ENCODE measurements at regions not wholly inside any gene's neighbourhood (a gene's known extent, or its start where the extent isn't known, plus 50 kb on each side); places are given as distances from the start of the nearest gene placed in this dataset.

- H3K9me3 ChIP-seq (ENCODE audit: control insufficient read depth in 4 of 4, low read length in 3 of 4) = peaks cover 0 to 5% (median 2%) of the 10 kb centered on the region in 4 donors
- H3K9ac ChIP-seq (ENCODE audit: low read depth in 1 of 2, low read length in 2 of 2) = no peak overlapping the region
- no peak overlapping the region for H3K4me3 ChIP-seq (ENCODE audit: low read depth in 1 of 3, low read length in 3 of 3)
- H3K27ac ChIP-seq (ENCODE audit: low read depth in 1 of 2, low read length in 2 of 2) = no peak overlapping the region
- DNase-seq (ENCODE audit: low spot score) = no peak
- H3K36me3 ChIP-seq (ENCODE audit: control insufficient read depth in 4 of 4, insufficient read depth in 3 of 4, low read depth in 1 of 4, low read length in 3 of 4) = no peaks in the 10 kb centered on the region
- TF ChIP-seq ZBTB33 (IDR thresholded peaks at IDR 0.05) (no peak), TAF1 (conservative IDR thresholded peaks at IDR 0.05) (no peak), GABPA (IDR thresholded peaks at IDR 0.05 in 1 of 2, conservative IDR thresholded peaks at IDR 0.05 in 1 of 2) (no peak), HNF4A (conservative IDR thresholded peaks at IDR 0.05) (no peak), FOXA1 (IDR thresholded peaks at IDR 0.05) (no peak), HNF4G (IDR thresholded peaks at IDR 0.05) (no peak), YY1 (IDR thresholded peaks at IDR 0.05) (no peak), REST (IDR thresholded peaks at IDR 0.05) (no peak), SP1 (IDR thresholded peaks at IDR 0.05) (no peak), EGR1 (IDR thresholded peaks at IDR 0.05; ENCODE audit: low read depth in 2 of 2) (no peak), CTCF (IDR thresholded peaks at IDR 0.05; ENCODE audit: low read depth, low read length, missing input control) (no peak)
- WGBS = 82% methylated on average over 6 of the region's 6 CpGs
- H3K4me1 ChIP-seq (ENCODE audit: control insufficient read depth in 4 of 4, insufficient read depth in 4 of 4, low read length in 3 of 4) = no peaks in the 10 kb centered on the region
- H3K27me3 ChIP-seq (ENCODE audit: control insufficient read depth in 4 of 4, insufficient read depth in 4 of 4, low read length in 3 of 4) = no peaks in the 10 kb centered on the region
Observed at GRCh38 chr11:119843877-119844276, 114.9 kb upstream of the NECTIN1 start.

GRCh38 chr11:119842731-119843130 lies 113.7 kb upstream of the NECTIN1 start:
- Histone ChIP-seq H3K27ac (ENCODE audit: low read depth in 1 of 2, low read length in 2 of 2) (no peak overlapping the region), H3K4me3 (ENCODE audit: low read depth in 1 of 3, low read length in 3 of 3) (no peak overlapping the region), H3K27me3 (ENCODE audit: control insufficient read depth in 4 of 4, insufficient read depth in 4 of 4, low read length in 3 of 4) (no peaks in the 10 kb centered on the region), H3K9ac (ENCODE audit: low read depth in 1 of 2, low read length in 2 of 2) (no peak overlapping the region), H3K9me3 (ENCODE audit: control insufficient read depth in 4 of 4, low read length in 3 of 4) (peaks cover 0 to 5% (median 2%) of the 10 kb centered on the region in 4 donors), H3K36me3 (ENCODE audit: control insufficient read depth in 4 of 4, insufficient read depth in 3 of 4, low read depth in 1 of 4, low read length in 3 of 4) (no peaks in the 10 kb centered on the region), H3K4me1 (ENCODE audit: control insufficient read depth in 4 of 4, insufficient read depth in 4 of 4, low read length in 3 of 4) (no peaks in the 10 kb centered on the region)
- no peak for TF ChIP-seq SP1 (IDR thresholded peaks at IDR 0.05)
- no peak for TF ChIP-seq RAD21 (IDR thresholded peaks at IDR 0.05)
- no peak for TF ChIP-seq HNF4G (IDR thresholded peaks at IDR 0.05)
- TF ChIP-seq HNF4A (conservative IDR thresholded peaks at IDR 0.05) = no peak
- TF ChIP-seq MAX (IDR thresholded peaks at IDR 0.05) = no peak
- no peak for TF ChIP-seq RXRA (IDR thresholded peaks at IDR 0.05)
- no peak for TF ChIP-seq EGR1 (IDR thresholded peaks at IDR 0.05; ENCODE audit: low read depth in 2 of 2)
- TF ChIP-seq NR2F2 (IDR thresholded peaks at IDR 0.05) = no peak
- no peak for TF ChIP-seq YY1 (IDR thresholded peaks at IDR 0.05)
- no peak for TF ChIP-seq ZBTB33 (IDR thresholded peaks at IDR 0.05)
- DNase-seq (ENCODE audit: low spot score) = no peak
- 94% methylated on average over 4 of the region's 4 CpGs for WGBS

Data from liver (tissue), 8 donors.